GM19193 (cell line): ENCODE measurements at regions not wholly inside any gene's neighbourhood (a gene's known extent, or its start where the extent isn't known, plus 50 kb on each side); places are given as distances from the start of the nearest gene placed in this dataset.

Source experiments
- POLR2A ChIP-seq: IDR thresholded peaks from 4 replicates; pipeline ENCODE4 v1.6.1; 2011; ENCODE audit not compliant: insufficient read depth, insufficient read length; ENCODE audit errors: extremely low read depth

DNA sequence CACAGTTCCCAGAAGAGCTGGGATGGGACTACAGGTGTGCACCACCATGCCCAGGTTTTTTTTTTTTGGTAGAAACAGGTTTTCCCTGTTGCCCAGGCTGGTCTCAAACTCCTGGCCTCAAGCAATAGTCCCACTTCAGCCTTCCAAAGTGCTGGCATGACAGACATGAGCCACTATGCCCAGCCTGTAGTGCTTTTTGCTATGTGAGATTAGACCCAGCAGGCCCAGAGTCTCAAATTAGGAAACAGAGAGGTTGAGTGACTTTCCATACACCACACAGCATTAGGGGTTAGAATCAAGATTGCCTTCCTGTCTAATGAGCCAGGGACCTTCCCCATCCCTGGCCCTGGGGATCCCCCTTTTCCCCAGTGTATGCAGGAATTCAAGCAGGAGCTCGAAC lies 90.8 kb upstream of the KCTD7 start:
- TF ChIP-seq POLR2A, result no peak

DNA sequence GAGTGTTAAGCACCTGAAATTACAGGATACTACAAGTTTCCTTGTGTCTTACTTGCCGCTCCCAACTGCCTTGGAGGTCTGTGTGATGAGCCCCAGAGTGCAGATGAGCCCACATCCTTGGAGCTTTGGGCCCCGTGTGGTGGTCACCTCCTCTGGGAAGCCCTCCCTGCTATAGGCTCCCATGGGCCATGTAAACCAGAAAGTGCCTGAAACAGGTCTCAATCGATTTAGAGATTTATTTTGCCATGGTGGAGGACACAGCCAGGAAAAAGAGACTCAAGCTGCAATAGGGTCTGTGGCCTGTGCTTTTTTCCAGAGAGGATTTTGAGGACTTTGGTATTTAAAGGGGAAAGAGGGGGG lies 89.4 kb upstream of the KCTD7 start:
- TF ChIP-seq POLR2A, result no peak

DNA sequence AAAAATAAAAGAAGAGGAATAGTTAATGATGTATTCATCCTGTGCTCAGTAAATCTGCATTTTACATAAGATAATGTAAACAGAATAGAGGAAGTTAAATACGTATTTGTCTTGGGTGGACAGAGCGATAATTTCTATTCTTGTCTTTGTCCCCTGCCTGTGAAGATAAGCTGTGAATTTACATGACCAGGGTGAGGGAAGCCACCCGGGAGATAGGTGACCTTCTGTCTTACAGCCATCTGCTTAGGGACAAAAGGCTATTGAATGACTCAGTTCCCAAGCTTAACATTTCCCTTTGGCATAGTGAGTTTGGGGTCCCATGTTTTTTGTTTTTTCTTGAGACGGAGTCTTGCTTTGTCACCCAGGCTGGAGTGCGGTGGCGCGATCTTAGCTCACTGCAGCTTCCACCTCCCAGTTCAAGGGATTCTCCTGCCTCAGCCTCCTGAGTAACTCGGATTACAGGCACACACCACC lies 88.7 kb upstream of the KCTD7 start:
- TF ChIP-seq POLR2A, result no peak

DNA sequence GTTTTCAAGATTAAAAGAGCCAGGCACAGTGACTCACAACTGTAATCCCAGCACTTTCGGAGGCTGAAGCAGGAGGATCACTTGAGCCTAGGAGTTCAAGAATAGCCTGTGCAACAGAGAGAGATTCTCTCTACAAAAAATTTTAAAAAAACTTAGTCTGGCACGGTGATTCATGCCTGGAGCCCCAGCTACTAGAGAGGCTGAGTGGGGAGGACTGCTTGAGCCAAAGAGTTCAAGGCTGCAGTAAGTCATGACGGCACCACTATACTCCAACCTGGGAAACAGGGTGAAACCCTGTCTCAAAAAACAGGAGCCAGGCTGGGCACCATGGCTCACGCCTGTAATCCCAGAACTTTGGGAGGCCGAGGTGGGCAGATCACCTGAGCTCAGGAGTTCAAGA lies 86.6 kb upstream of the KCTD7 start:
- TF ChIP-seq POLR2A, result no peak

DNA sequence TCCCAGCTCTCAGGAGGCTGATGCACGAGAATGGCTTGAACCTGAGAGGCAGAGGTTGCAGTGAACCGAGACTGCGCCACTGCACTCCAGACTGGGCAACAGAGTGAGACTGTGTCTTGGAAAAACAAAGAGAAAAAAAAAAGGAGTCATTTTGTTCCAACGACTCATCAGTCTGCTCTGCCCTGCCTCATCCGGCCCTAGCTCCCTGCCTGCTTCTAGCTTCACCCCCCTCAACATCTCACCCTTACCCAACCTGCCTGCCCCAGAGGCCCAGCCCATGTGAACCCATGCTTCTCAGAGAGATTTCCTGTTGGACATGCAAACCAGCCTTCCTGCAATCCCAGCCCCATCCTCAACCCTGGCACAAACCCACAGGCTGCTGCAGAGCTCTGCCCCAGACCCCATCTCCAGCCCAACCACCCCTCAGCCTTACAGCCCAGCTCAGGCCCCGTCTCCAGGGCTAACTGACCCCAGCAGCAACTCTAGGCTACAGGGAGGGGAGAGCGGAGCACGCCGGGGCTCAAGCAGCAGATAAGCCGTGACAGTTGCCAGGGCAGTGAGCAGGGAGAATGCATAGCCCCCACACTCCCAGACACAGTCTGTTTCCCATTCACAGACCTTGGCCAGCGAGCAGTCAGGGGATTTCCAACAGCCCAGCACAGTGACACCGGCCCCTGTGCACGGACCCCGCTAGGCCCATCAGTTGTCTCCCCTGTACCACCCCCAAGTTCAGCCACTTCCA lies 86.0 kb upstream of the KCTD7 start:
- TF ChIP-seq POLR2A, result no peak

DNA sequence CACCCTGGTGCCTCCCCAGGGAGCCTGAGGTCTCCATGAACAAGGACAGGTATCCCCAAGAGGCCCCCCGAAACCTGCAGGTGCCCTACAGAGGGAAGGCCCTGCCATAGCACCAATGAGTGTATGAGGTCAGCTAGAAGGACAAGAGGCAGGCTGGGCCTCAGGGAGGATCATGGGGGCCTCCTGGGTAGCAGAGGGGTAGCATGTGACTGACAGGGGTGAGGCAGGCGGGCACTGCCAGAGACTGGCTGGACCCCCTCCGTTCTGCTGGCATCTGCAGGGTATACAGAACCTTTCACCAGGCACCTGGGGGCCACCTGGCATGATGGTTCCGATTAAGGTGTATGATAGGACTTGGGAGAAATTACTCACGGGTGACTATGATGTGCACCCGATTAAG lies 79.2 kb upstream of the KCTD7 start:
- no peak for TF ChIP-seq POLR2A

DNA sequence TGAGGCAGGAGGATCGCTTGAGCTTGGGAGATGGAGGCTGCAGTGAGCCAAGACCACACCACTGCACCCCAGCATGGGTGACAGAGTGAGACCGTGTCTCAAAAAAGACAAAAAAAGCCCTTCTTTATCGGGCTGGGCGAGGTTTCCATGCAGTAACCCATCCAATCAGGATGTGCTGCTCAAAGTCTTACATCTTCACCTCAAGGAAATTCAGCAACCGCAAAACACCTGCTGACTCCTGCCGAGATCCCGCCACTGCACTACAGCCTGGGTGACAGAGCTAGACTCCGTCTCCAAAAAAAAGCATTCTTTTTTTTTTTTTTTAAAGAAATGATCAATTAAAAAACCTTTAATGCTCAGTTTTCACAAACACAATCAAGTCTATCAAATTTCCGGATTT lies 75.7 kb upstream of the KCTD7 start:
- TF ChIP-seq POLR2A, result no peak

DNA sequence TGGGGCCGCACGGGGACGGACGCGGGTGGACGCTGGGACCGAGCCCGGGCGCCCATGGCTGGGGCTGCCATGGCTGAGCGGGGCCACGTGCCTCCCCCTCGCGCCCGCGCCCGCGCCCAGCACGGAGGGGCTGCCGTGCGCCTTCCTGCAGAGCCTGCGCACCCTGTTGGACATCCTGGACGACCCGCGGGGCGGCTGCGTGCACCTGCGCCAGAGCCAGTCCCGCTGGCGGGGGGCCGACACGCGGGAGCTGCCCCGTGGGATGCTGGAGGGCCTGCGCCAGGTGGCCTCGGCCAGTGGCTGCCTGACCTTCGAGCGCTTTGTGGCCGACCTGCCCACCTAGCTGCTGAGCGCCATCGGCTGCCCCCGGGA lies 72.5 kb upstream of the KCTD7 start:
- TF ChIP-seq POLR2A, result no peak

DNA sequence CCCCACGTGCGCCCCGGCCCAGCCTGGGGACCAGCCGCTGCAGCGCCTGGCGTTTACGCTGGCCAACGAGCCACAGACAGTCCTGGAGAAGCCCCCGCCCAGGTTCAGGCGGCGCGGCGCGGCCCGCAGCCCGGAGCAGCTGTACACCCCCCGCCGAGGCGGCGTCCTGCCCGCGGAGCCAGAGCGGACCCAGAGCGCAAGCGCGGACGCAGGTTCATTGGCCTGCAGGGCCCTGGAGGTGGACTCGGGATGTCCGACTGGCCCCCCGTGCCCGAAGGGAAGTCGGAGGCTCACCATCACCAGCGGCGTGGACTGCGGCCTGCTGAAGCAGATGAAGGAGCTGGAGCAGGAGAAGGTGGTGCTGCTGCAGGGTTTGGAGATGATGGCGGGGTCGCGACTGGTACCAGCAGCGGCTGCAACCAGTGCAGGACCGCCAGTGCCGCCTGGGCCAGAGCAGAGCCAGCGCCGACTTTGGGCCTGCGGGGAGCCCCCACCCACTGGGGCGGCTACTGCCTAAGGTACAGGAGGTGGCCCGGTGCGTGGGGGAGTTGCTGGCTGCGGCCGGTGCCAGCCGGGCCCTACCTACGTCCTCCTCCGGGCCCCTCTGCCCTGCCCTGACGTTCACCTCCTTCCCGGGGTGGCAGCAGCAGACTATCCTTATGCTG lies 72.0 kb upstream of the KCTD7 start:
- no peak for TF ChIP-seq POLR2A

DNA sequence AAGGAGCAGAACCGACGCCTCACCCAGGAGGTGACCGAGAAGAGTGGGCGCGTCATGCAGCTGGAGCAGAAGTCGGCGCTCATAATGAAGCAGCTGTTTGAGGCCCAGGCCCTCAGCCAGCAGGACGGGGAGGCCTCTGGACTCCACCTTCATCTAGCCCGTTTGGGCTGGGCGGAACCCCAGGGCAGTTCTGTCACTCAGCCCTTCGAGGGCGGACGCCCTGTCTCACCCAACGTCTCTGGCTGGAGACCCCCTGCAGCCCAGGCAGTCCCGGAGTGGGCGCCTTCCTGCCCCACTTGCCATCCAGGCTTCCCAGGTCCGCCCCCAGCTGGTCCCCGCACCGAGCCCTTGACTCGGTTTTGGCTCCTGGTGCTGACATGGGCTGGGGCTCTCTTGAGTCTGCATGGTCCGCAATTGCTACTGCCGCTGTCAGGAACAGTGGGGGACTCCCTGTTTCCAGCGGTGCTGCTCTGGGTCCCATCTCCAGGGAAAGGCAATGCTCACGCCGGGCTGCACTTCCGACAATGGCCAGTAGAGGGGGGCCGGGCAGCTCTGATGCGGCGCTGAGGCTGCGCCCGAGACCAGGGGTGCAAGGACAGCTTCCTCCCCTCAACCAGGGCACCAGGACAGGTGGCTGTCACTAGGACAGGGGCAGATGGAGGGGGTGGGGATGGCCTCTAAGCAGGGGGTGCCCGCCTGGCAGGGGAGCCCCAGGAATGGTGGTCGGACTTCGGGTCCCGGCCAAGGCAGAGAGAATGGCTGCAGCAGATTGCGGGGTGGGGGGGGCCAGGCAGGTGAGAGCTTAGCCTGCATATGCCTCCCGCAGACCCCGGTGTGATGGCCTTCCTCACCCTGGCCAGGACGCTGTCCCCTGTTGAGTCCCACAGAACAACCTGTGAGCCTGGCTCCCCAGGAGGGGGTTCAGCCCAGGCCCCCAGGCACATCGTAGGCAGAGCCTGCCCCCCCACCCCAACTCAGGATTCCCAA lies 71.2 kb upstream of the KCTD7 start:
- TF ChIP-seq POLR2A, result no peak

DNA sequence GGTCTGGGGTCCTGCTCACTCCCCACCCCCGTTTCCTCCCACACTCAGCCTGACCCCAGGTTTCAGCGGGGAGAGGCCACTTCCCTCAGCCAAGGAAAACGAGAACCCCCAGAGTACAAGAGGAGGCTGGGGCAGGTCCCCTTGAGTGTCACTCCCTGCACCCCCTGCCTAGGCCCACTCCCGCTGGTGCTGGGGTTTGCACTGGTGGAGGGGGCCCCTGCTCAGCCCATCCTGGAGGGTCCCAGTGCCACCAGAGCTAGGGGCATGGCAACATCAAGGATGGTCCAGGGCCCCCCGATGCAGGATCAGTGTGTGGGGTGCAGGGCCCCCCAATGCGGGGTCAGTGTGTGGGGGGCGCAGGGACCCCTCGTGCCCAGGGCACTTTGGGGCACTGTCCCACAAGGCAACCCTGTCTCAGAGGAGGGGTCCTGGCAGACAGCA lies 70.5 kb upstream of the KCTD7 start:
- no peak for TF ChIP-seq POLR2A

DNA sequence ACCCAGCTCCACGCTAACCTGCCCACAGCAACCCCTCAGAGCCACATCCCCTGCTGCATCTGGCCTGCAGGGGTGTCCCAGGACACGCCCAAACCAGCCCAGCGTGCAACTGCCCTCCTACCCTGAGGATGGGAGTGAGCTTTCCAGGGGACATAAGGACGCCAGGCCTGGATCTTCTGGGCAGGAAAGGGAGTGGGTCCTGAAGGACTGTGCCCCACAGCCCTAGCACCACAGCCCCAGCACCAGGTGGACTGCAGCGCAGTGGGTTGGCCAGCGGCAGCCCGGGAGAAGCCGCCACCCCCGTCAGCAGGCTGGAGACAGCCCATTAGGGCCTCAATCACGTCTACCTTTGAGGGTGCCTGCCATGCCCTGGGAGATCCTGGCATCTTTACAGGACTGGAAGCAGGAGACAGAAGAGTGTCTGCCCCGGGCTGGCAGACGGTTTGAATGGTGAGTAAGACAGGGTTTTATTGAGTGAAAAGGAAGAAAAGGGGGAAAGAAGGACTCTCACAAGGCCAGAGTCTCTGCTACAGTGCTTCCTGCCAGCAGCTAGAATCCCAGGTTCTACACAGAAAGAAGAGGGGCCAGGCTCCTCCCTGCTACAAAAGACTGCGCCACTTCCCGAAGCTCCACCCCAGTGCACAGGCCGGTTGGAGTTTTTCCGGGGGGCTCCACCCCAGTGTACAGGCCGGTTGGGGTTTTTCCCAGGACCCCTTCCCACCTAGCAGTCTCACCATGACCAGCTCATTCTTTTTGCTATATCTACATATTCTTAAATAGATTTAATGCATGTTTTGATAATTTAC lies 69.8 kb upstream of the KCTD7 start:
- no peak for TF ChIP-seq POLR2A

DNA sequence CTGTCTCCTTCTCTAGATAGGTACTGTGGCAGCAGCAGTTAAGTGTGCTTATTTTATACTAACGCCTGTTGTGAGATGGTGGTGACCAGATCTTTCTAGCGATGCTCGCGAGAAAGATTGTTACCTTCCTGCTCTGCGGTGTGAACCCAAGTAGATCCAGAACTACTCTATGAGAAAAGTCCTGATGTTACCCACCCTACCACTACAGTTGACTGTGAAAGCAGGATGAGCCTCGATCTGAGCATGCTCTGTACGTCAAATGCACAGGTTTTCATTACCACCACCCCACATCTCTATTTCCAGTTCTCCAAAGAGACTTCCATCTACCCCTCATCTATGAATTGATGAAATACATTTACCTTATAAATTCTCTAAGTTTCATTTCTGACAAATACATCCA lies 64.6 kb upstream of the KCTD7 start:
- TF ChIP-seq POLR2A, result no peak

DNA sequence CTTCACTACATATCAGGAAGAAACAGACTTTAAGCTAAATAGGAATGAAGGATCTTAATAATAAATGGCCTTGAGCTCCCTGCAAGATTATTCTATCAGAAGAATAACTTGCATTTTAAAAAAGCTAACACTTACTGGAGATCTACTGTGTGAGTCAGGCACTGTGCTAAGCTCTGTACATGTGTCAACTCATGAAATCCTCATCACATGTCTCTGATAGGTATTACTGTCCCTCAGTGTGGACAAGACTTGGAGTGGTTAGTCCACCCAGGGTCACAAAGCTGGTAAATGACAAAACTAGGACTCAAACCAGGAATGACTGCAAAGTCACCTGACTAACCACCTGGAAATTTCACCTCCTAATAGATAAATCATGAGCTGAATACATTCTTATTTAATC lies 57.1 kb upstream of the KCTD7 start:
- TF ChIP-seq POLR2A, result no peak

DNA sequence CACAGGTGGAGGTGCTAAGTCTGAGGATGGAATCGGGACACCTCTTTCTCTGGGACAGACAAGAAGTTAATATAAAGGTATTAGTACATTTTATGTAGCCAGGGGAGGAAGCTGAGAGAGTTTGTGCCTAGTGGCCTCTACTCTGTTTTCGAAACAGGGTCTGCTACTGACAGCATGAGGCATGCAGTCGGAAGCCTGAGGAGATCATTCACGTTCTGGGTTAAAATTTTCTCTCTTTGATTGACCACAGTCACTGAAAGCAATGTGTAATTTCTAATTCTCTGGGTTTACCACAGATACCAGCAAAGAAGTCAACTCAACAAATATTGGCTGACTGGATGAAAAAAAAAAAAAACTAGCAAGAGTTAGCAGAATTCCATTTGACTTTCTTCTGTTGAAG lies 53.3 kb upstream of the KCTD7 start:
- TF ChIP-seq POLR2A, result no peak

DNA sequence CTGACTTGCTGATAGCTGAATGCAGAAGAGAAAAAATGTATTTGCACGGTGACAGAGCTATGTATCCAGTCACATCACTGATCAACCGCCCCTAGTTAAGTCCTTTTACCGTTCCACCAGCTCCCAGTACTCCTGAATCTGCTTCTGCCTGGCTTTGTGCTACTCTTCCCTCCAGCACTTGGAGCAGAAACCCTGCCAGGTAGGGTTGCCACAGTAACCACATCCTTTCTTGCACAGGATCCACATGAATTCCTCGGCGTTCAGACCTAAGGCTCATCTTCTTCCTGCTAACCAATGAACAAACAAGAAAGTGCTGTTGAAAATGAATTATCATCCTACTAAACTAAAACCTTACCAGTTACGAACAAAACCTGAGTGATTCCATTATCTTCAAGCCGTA lies 52.0 kb upstream of the KCTD7 start:
- TF ChIP-seq POLR2A, result no peak
